HEK293T (cell line): ENCODE measurements at regions not wholly inside any gene's neighbourhood (a gene's known extent, or its start where the extent isn't known, plus 50 kb on each side); places are given as distances from the start of the nearest gene placed in this dataset.

Source experiments
- CTCF ChIA-PET: fragments of 350-600 bp; formaldehyde crosslinking; extraction: SDS; loops from one replicate; lab custom pipeline; 2021; ENCODE audit warnings: antibody characterized with exemption, inconsistent platforms; lab: Yijun Ruan, JAX
- POLR2A ChIA-PET: fragments of 350-600 bp; formaldehyde crosslinking; extraction: SDS; loops from one replicate; lab custom pipeline; 2020; ENCODE audit warnings: antibody characterized with exemption, inconsistent platforms; lab: Yijun Ruan, JAX
- DNase-seq: peaks from one replicate; pipeline ENCODE4 v3.0.0; 2012; ENCODE audit warnings: mixed read lengths; ENCODE audit errors: extremely low spot score
- ARNT ChIP-seq: fragments of 450-650 bp; IDR thresholded peaks from 2 replicates; pipeline ENCODE4 v1.6.1; 2017; ENCODE audit warnings: mild to moderate bottlenecking
- BHLHE40 ChIP-seq: fragments of 450-650 bp; IDR thresholded peaks from 2 replicates; pipeline ENCODE4 v1.6.1; 2016; ENCODE audit warnings: mild to moderate bottlenecking, moderate library complexity, borderline replicate concordance
- CTBP1 ChIP-seq: fragments of 450-650 bp; IDR thresholded peaks from 2 replicates; pipeline ENCODE4 v1.6.1; 2016; ENCODE audit warnings: borderline replicate concordance
- ELF4 ChIP-seq: fragments of 450-650 bp; IDR thresholded peaks from 2 replicates; pipeline ENCODE4 v1.6.1; 2017; ENCODE audit warnings: antibody characterized with exemption
- FOXA1 ChIP-seq: fragments of 450-650 bp; IDR thresholded peaks from 2 replicates; pipeline ENCODE4 v1.6.1; 2016; ENCODE audit warnings: mild to moderate bottlenecking
- FOXK2 ChIP-seq: fragments of 450-650 bp; IDR thresholded peaks from 2 replicates; pipeline ENCODE4 v1.6.1; 2016; ENCODE audit warnings: mild to moderate bottlenecking
- FOXM1 ChIP-seq: fragments of 450-650 bp; IDR thresholded peaks from 2 replicates; pipeline ENCODE4 v1.6.1; 2017; ENCODE audit warnings: mild to moderate bottlenecking, borderline replicate concordance
- HDGF ChIP-seq: fragments of 450-650 bp; IDR thresholded peaks from 2 replicates; pipeline ENCODE4 v1.6.1; 2017; ENCODE audit warnings: antibody characterized with exemption, borderline replicate concordance
- L3MBTL2 ChIP-seq: fragments of 450-650 bp; conservative IDR thresholded peaks from 2 replicates; pipeline ENCODE4 v1.6.1; 2016; ENCODE audit warnings: mild to moderate bottlenecking
- LEF1 ChIP-seq: fragments of 450-650 bp; IDR thresholded peaks from 2 replicates; pipeline ENCODE4 v1.6.1; 2017; ENCODE audit warnings: mild to moderate bottlenecking, borderline replicate concordance
- NFRKB ChIP-seq: fragments of 450-650 bp; IDR thresholded peaks from 2 replicates; pipeline ENCODE4 v1.6.1; 2016; ENCODE audit warnings: mild to moderate bottlenecking, moderate library complexity
- SP1 ChIP-seq: fragments of 450-650 bp; IDR thresholded peaks from 2 replicates; pipeline ENCODE4 v1.6.1; 2017
- SUZ12 ChIP-seq: fragments of 450-650 bp; IDR thresholded peaks from 2 replicates; pipeline ENCODE4 v1.6.1; 2016; ENCODE audit warnings: mild to moderate bottlenecking
- TARDBP ChIP-seq: fragments of 450-650 bp; IDR thresholded peaks from 2 replicates; pipeline ENCODE4 v1.6.1; 2016
- ZNF384 ChIP-seq: fragments of 450-650 bp; IDR thresholded peaks from 2 replicates; pipeline ENCODE4 v1.6.1; 2016
- TF ChIP-seq, protein P1 (sequence below): fragments of 450-650 bp; IDR thresholded peaks from 2 replicates; pipeline ENCODE4 v1.6.1; 2016

- ChIA-PET CTCF (no interaction called here), POLR2A (no interaction called here)
- TF ChIP-seq ARNT (no peak), FOXM1 (no peak), FOXK2 (no peak), ELF4 (no peak), CTBP1 (no peak), BHLHE40 (no peak), SP1 (no peak), L3MBTL2 (no peak), ZNF384 (no peak), HDGF (no peak), SUZ12 (no peak), TARDBP (no peak), NFRKB (no peak), FOXA1 (no peak), LEF1 (no peak)
- TF ChIP-seq, protein P1, sequence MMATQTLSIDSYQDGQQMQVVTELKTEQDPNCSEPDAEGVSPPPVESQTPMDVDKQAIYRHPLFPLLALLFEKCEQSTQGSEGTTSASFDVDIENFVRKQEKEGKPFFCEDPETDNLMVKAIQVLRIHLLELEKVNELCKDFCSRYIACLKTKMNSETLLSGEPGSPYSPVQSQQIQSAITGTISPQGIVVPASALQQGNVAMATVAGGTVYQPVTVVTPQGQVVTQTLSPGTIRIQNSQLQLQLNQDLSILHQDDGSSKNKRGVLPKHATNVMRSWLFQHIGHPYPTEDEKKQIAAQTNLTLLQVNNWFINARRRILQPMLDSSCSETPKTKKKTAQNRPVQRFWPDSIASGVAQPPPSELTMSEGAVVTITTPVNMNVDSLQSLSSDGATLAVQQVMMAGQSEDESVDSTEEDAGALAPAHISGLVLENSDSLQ: no peak
- no peak for DNase-seq
Observed at GRCh38 chr13:105297839-105298238, 1237.6 kb downstream of the EFNB2 start.

- no peak for DNase-seq
- POLR2A ChIA-PET: no interaction called here
- CTCF ChIA-PET: interaction anchor here (0.6 kb wide), 1 partner anchor 11 kb away, joined by 3 read pairs; no protein-coding TSS in a partner anchor
- TF ChIP-seq LEF1 (no peak), TARDBP (no peak), ARNT (no peak), BHLHE40 (no peak), FOXA1 (no peak), ELF4 (no peak), NFRKB (no peak), SP1 (no peak), SUZ12 (no peak), ZNF384 (no peak), FOXK2 (no peak), FOXM1 (no peak), L3MBTL2 (no peak), CTBP1 (no peak), HDGF (no peak)
- TF ChIP-seq, protein P1: no peak
Observed at GRCh38 chr13:105291987-105292386, 1243.5 kb downstream of the EFNB2 start.

DNA sequence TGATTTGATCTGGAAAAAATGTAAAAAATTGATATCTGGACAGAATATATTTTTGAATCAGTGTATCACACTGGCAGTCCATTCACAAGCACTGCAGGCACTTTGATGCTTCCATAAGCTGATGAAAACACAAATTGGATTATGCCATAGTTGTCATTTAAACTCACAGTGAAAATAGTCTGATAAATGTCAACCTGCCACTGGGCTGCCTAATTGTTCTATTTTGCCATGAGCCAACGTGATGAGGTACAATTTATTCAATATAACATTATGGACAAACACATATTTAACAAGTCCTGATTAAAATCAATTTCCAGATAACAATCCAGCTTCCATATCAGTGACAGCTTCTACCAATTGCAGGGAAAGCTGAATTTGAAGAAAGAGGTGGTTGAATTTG, 1244.9 kb downstream of the EFNB2 start:
- CTCF ChIA-PET: no interaction called here
- POLR2A ChIA-PET: no interaction called here
- no peak for DNase-seq
- TF ChIP-seq CTBP1: no peak
- no peak for TF ChIP-seq ZNF384
- TF ChIP-seq FOXK2: no peak
- no peak for TF ChIP-seq NFRKB

DNA sequence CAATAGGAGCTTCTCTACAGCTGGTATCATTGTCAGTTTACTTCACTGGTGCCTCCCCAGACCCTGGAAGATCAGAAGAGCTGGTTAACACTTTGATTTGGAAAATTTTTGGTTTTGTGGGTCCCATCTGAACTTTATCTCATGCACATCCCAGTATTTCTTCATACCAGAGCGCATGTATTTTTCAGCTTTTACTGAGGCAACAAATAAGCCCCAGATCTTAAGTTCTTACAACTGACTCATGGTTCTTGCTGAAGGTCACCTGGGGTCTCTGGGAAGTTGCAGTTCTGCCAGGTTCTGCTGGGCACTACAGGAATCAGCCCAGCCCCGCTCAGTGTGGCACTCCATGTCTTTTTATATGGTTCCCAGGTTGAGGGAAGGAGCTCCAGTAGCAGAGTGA, 1249.9 kb downstream of the EFNB2 start:
- DNase-seq: no peak
- ChIA-PET CTCF (no interaction called here), POLR2A (no interaction called here)
- no peak for TF ChIP-seq L3MBTL2

GRCh38 chr13:105282406-105283285, 1252.8 kb downstream of the EFNB2 start:
- TF ChIP-seq HDGF (no peak), ARNT (no peak), FOXK2 (no peak)
- DNase-seq: no peak
- CTCF ChIA-PET: no interaction called here
- POLR2A ChIA-PET: no interaction called here

DNA sequence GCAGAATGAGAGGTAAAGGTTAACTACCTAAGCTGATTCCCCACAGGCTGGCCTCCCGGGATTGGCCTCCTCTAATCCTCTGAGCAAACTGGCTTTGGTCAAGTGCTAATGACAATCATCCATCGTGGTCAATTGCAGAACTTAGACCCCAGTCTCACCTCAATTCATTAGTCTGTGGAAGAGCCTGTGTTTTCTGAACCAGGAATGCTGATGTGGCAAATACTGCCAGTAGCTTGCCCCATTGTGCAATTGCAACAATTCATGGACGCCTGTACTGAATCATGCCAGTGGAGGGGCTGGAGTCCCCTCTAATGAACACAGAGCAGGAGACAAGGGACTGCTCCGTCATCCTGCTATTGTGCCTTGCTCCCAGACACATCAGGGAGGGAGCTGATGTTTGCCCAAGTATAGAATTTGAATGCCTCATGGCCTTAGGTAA, 1256.5 kb downstream of the EFNB2 start:
- ChIA-PET POLR2A (no interaction called here), CTCF (no interaction called here)
- DNase-seq: no peak

More for the DNA sequence above, 1256.5 kb downstream of the EFNB2 start:
- TF ChIP-seq FOXK2: no peak
- TF ChIP-seq LEF1: no peak
- TF ChIP-seq SUZ12: no peak
- TF ChIP-seq FOXM1: no peak
- no peak for TF ChIP-seq BHLHE40
- no peak for TF ChIP-seq TARDBP
- no peak for TF ChIP-seq HDGF
- no peak for TF ChIP-seq FOXA1
- TF ChIP-seq NFRKB: no peak
- TF ChIP-seq, protein P1: no peak
- TF ChIP-seq ARNT: no peak
- no peak for TF ChIP-seq ELF4
- no peak for TF ChIP-seq CTBP1
- no peak for TF ChIP-seq ZNF384
- no peak for TF ChIP-seq SP1
